Spleen (tissue), 7 donors: ENCODE measurements at regions not wholly inside any gene's neighbourhood (a gene's known extent, or its start where the extent isn't known, plus 50 kb on each side); places are given as distances from the start of the nearest gene placed in this dataset.

Experiments used
- POLR2A ChIP-seq, 3 donors: fragments of 450-650 bp; IDR thresholded peaks; one replicate each; pipeline ENCODE4 v1.5.1; 2017; ENCODE audit warnings: antibody characterized with exemption in 3 of 3, mild to moderate bottlenecking in 1 of 3
- TF ChIP-seq, protein P1 (sequence below), 11 experiments: fragments of 200-600 bp in 7 of 11; fragments of 450-650 bp in 4 of 11; sonication (generic) in 4 of 11; IDR thresholded peaks in 8 of 11; conservative IDR thresholded peaks in 3 of 11; 1 replicate in 7 of 11; 2 replicates in 4 of 11; pipeline versions ENCODE4 v1.4.0 to v1.8.0; 2016 to 2021; ENCODE audit warnings: antibody characterized with exemption in 11 of 11, inconsistent platforms in 4 of 11, mild to moderate bottlenecking in 1 of 11
- donor health status: DM: no; HTN: no; CAD: no; lungs with moderate emphysema.
- donor health status: DM: no; HTN: no; CAD: no.
- donor health status: DM: no; HTN: no; CAD: no.

DNA sequence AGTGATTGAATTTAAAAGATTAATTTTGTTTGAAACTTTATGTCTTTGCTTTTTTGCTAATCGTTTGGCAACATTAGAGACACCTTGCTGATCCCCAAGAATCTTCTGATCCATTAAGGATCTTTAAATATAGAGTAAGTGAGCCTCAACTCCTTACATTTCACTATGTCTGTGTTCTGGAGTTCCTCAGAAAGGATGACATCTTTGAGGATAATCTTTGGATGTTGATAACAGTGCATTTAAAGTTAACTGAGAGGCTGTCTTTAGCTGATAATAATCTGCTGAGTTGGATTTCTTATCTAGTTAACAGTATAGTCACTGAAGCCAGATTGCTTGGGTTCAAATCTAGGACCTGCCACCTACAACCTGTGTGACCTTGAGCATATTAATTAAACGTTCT lies 221.6 kb upstream of the EMCN start:
- no peak for TF ChIP-seq POLR2A (IDR thresholded peaks at IDR 0.05)
- TF ChIP-seq, protein P1, sequence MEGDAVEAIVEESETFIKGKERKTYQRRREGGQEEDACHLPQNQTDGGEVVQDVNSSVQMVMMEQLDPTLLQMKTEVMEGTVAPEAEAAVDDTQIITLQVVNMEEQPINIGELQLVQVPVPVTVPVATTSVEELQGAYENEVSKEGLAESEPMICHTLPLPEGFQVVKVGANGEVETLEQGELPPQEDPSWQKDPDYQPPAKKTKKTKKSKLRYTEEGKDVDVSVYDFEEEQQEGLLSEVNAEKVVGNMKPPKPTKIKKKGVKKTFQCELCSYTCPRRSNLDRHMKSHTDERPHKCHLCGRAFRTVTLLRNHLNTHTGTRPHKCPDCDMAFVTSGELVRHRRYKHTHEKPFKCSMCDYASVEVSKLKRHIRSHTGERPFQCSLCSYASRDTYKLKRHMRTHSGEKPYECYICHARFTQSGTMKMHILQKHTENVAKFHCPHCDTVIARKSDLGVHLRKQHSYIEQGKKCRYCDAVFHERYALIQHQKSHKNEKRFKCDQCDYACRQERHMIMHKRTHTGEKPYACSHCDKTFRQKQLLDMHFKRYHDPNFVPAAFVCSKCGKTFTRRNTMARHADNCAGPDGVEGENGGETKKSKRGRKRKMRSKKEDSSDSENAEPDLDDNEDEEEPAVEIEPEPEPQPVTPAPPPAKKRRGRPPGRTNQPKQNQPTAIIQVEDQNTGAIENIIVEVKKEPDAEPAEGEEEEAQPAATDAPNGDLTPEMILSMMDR (IDR thresholded peaks at IDR 0.05 in 8 of 11, conservative IDR thresholded peaks at IDR 0.05 in 3 of 11) = no peak
